Lower leg skin (tissue), 3 donors: ENCODE measurements at regions not wholly inside any gene's neighbourhood (a gene's known extent, or its start where the extent isn't known, plus 50 kb on each side); places are given as distances from the start of the nearest gene placed in this dataset.

ENCODE experiments used
- CTCF ChIP-seq, 3 donors: fragments of 450-650 bp; IDR thresholded peaks; one replicate each; pipeline ENCODE4 v1.5.1; 2016; ENCODE audit warnings: antibody characterized with exemption in 3 of 3, mild to moderate bottlenecking in 3 of 3, moderate library complexity in 2 of 3
- POLR2A ChIP-seq, 2 donors: fragments of 450-650 bp; IDR thresholded peaks; one replicate each; pipeline ENCODE4 v1.6.1; 2016 to 2017; ENCODE audit warnings: antibody characterized with exemption in 2 of 2, mild to moderate bottlenecking in 1 of 2, moderate library complexity in 1 of 2

GRCh38 chr7:16171928-16172327 is 249.4 kb downstream of the CRPPA start:
- TF ChIP-seq CTCF (IDR thresholded peaks at IDR 0.05) (no peak), POLR2A (IDR thresholded peaks at IDR 0.05) (no peak)
